HG03520 (cell line): ENCODE measurements at regions not wholly inside any gene's neighbourhood (a gene's known extent, or its start where the extent isn't known, plus 50 kb on each side); places are given as distances from the start of the nearest gene placed in this dataset.
A peak's percentile ranks its signal among the peaks of the same experiment; 100 is the strongest.
"Not testable (repeated sequence)": the region's sequence is repeated elsewhere in the genome, so short reads cannot be mapped to it uniquely, and the experiment has no call there.

Source experiments
- ATAC-seq: cut with Tn5 transposase; IDR thresholded peaks from one replicate; pipeline ENCODE4 v1.9.1; 2021; ENCODE audit warnings: mild to moderate bottlenecking, moderate library complexity; ENCODE audit not compliant: unreplicated experiment

- ATAC-seq: no peak
Observed at GRCh38 chr2:144629935-144630334, 110.0 kb upstream of the ZEB2 start.

GRCh38 chr2:144628566-144628965 is 108.6 kb upstream of the ZEB2 start:
- no peak for ATAC-seq

GRCh38 chr2:144625626-144626025 is 105.7 kb upstream of the ZEB2 start:
- no peak for ATAC-seq

GRCh38 chr2:144625226-144625625 is 105.3 kb upstream of the ZEB2 start:
- ATAC-seq: no peak

GRCh38 chr2:144624451-144624850 is 104.5 kb upstream of the ZEB2 start:
- no peak for ATAC-seq

- ATAC-seq: not testable (repeated sequence)
Observed at GRCh38 chr2:144622373-144622772, 102.5 kb upstream of the ZEB2 start.

- ATAC-seq: no peak
Observed at GRCh38 chr2:144621266-144621665, 101.3 kb upstream of the ZEB2 start.

- ATAC-seq: no peak
Observed at GRCh38 chr2:144619760-144620159, 99.8 kb upstream of the ZEB2 start.

GRCh38 chr2:144617171-144617570 is 97.3 kb upstream of the ZEB2 start:
- not testable (repeated sequence) for ATAC-seq

GRCh38 chr2:144615866-144616565 is 96.1 kb upstream of the ZEB2 start:
- ATAC-seq: no peak

- ATAC-seq: no peak
Observed at GRCh38 chr2:144607891-144608521, 88.1 kb upstream of the ZEB2 start.

GRCh38 chr2:144607099-144607498 is 87.2 kb upstream of the ZEB2 start:
- ATAC-seq: no peak

GRCh38 chr2:144606466-144607095 is 86.7 kb upstream of the ZEB2 start:
- no peak for ATAC-seq

GRCh38 chr2:144605231-144605840 is 85.4 kb upstream of the ZEB2 start:
- ATAC-seq: no peak

GRCh38 chr2:144603334-144603733 is 83.4 kb upstream of the ZEB2 start:
- ATAC-seq: no peak

- ATAC-seq: no peak
Observed at GRCh38 chr2:144598906-144599305, 79.0 kb upstream of the ZEB2 start.

GRCh38 chr2:144597894-144598593 is 78.1 kb upstream of the ZEB2 start:
- no peak for ATAC-seq

- no peak for ATAC-seq
Observed at GRCh38 chr2:144597388-144597787, 77.5 kb upstream of the ZEB2 start.

- peak; percentile 93 for ATAC-seq
Observed at GRCh38 chr2:144596073-144596871, 76.4 kb upstream of the ZEB2 start.

- ATAC-seq: no peak
Observed at GRCh38 chr2:144595686-144596072, 75.8 kb upstream of the ZEB2 start.
